HepG2 (cell line): ENCODE measurements at regions not wholly inside any gene's neighbourhood (a gene's known extent, or its start where the extent isn't known, plus 50 kb on each side); places are given as distances from the start of the nearest gene placed in this dataset.

Source experiments
- ATAC-seq: fragments of 200-7000 bp; cut with Tn5 transposase; 3 replicates; pipeline ENCODE4 v1.9.1; 2020; ENCODE audit warnings: mild to moderate bottlenecking, moderate library complexity
- BruUV-seq: library from RNA; stranded (reverse); fragments of 400-500 nt; replicated peaks from 2 replicates; lab custom pipeline; 2021; lab: Mats Ljungman, UMichigan
- CTCF ChIA-PET: fragments of 300-600 bp; formaldehyde crosslinking; extraction: SDS; loops from one replicate; lab custom pipeline; 2021; ENCODE audit warnings: low total read pairs, inconsistent platforms, low intra/inter-chr PET ratio; lab: Yijun Ruan, JAX
- POLR2A ChIA-PET: fragments of 350-600 bp; sonication (Branson Sonifier 250); formaldehyde crosslinking; loops from one replicate; lab custom pipeline; 2020; ENCODE audit warnings: antibody characterized with exemption, inconsistent platforms; lab: Yijun Ruan, JAX
- DNase-seq: peaks from one replicate; pipeline ENCODE4 v3.0.0-alpha.2; 2015; ENCODE audit warnings: low spot score
- FAIRE-seq: peaks from 3 replicates; lab custom pipeline; 2011; peaks lifted over from hg19 to GRCh38; lab: Jason Lieb, UNC
- H2AFZ ChIP-seq: one replicate; pipeline ENCODE4 v1.6.1; 2011; ENCODE audit warnings: low read length, inconsistent platforms
- H3K27ac ChIP-seq: fragments of 300-600 bp; 3 replicates; pipeline ENCODE4 v1.8.0; 2011; ENCODE audit warnings: mixed run types, mild to moderate bottlenecking, mixed read lengths, low read length, inconsistent platforms; ENCODE audit not compliant: insufficient read depth; ENCODE audit errors: extremely low read length
- H3K27me3 ChIP-seq, 2 experiments: fragments of 200-600 bp in 1 of 2; 2 replicates in 1 of 2; 3 replicates in 1 of 2; pipeline versions ENCODE4 v1.6.0 to v1.8.0; 2011; ENCODE audit warnings: low read length in 2 of 2, mild to moderate bottlenecking in 2 of 2, moderate library complexity in 2 of 2, inconsistent platforms in 1 of 2; ENCODE audit not compliant: insufficient read depth in 2 of 2, control insufficient read depth in 1 of 2
- H3K36me3 ChIP-seq, 2 experiments: fragments of 200-600 bp in 1 of 2; replicated peaks in 1 of 2; 2 replicates in 1 of 2; 3 replicates in 1 of 2; pipeline versions ENCODE4 v1.5.1 to v1.8.0; 2011; ENCODE audit warnings: low read length in 2 of 2, inconsistent platforms in 1 of 2; ENCODE audit not compliant: insufficient read depth in 2 of 2, control insufficient read depth in 1 of 2
- H3K4me1 ChIP-seq: 2 replicates; pipeline ENCODE4 v1.5.1; 2012; ENCODE audit warnings: low read length, inconsistent platforms; ENCODE audit not compliant: insufficient read depth
- H3K4me2 ChIP-seq: 2 replicates; pipeline ENCODE4 v1.6.0; 2011; ENCODE audit warnings: low read depth, low read length, inconsistent platforms
- H3K4me3 ChIP-seq, 3 experiments: fragments of 200-600 bp in 1 of 3; sonication (generic), shearing (Covaris generic) in 1 of 3; replicated peaks in 1 of 3; 2 replicates each; pipeline ENCODE4 v1.5.1; 2011 to 2016; ENCODE audit warnings: low read length in 3 of 3, inconsistent platforms in 2 of 3, low read depth in 2 of 3, mild to moderate bottlenecking in 2 of 3, control low read depth in 1 of 3, mixed read lengths in 1 of 3; ENCODE audit not compliant: insufficient read depth in 1 of 3
- H3K79me2 ChIP-seq: one replicate; pipeline ENCODE4 v1.6.1; 2011; ENCODE audit warnings: low read length, inconsistent platforms; ENCODE audit not compliant: insufficient read depth
- H3K9ac ChIP-seq: 2 replicates; pipeline ENCODE4 v1.6.0; 2011; ENCODE audit warnings: mild to moderate bottlenecking, low read depth, low read length, inconsistent platforms; ENCODE audit not compliant: insufficient read depth
- H3K9me3 ChIP-seq: 2 replicates; pipeline ENCODE4 v1.5.1; 2012; ENCODE audit warnings: mild to moderate bottlenecking, low read length
- H4K20me1 ChIP-seq: 2 replicates; pipeline ENCODE4 v1.6.0; 2011; ENCODE audit warnings: inconsistent platforms, mild to moderate bottlenecking, low read length, moderate library complexity; ENCODE audit not compliant: insufficient read depth
- ATM ChIP-seq: fragments of 450-650 bp; IDR thresholded peaks from 2 replicates; pipeline ENCODE4 v1.7.1; 2017; ENCODE audit warnings: mild to moderate bottlenecking, borderline replicate concordance
- MYPOP ChIP-seq: sonication (generic); formaldehyde crosslinking; IDR thresholded peaks from 2 replicates; pipeline ENCODE4 v1.8.1; 2023; ENCODE audit warnings: mild to moderate bottlenecking, moderate library complexity, missing genetic modification reagents
- NR2F6 ChIP-seq, 2 experiments: IDR thresholded peaks; 2 replicates each; pipeline ENCODE4 v1.6.1; 2016; ENCODE audit warnings: antibody characterized with exemption in 1 of 2, mild to moderate bottlenecking in 1 of 2
- PHF5A ChIP-seq: IDR thresholded peaks from one replicate; pipeline ENCODE4 v1.6.1; 2018; ENCODE audit warnings: low read depth, missing genetic modification reagents; ENCODE audit not compliant: unreplicated experiment
- PHF8 ChIP-seq: sonication (generic); formaldehyde crosslinking; IDR thresholded peaks from 2 replicates; pipeline ENCODE4 v1.5.0; 2020; ENCODE audit warnings: missing genetic modification reagents
- SCMH1 ChIP-seq: sonication (generic); formaldehyde crosslinking; IDR thresholded peaks from 2 replicates; pipeline ENCODE4 v1.9.0; 2021; ENCODE audit warnings: missing genetic modification reagents, mild to moderate bottlenecking, borderline replicate concordance
- XBP1 ChIP-seq: sonication (generic); formaldehyde crosslinking; IDR thresholded peaks from 2 replicates; pipeline ENCODE4 v1.5.0; 2020; ENCODE audit warnings: missing genetic modification reagents
- ZFP41 ChIP-seq: sonication (generic); formaldehyde crosslinking; IDR thresholded peaks from 2 replicates; pipeline ENCODE4 v1.4.0; 2020; ENCODE audit warnings: mild to moderate bottlenecking, missing genetic modification reagents, borderline replicate concordance
- WGBS: methylation state at CpG from one replicate; pipeline ENCODE4 v1.1.6; 2017; ENCODE audit warnings: low lambda C conversion rate; 5-methylcytosine and 5-hydroxymethylcytosine counted together
- in situ Hi-C: cut with HindIII; loops from 2 replicates; pipeline ENCODE4 v1.10.0; 2017; ENCODE audit warnings: low pct_unique_long_range_greater_than_20kb; ENCODE audit not compliant: extremely low pct_ligation_motif_present
- intact Hi-C: fragments of 100-400 bp; cut with micrococcal nuclease; formaldehyde crosslinking; loops from one replicate; pipeline ENCODE4 v1.10.0; 2022; ENCODE audit not compliant: unreplicated experiment
- TF ChIP-seq, protein P1 (sequence below): sonication (generic); formaldehyde crosslinking; IDR thresholded peaks from 2 replicates; pipeline ENCODE4 v1.4.0; 2020; ENCODE audit warnings: missing genetic modification reagents

GRCh38 chr9:1303932-1304331, 253.8 kb downstream of the DMRT2 start (continued):
- TF ChIP-seq MYPOP (CRISPR knock-in tag) (no peak), NR2F6 (IDR thresholded peaks at IDR 0.05) (no peak), NR2F6 (CRISPR knock-in tag; IDR thresholded peaks at IDR 0.05) (no peak)

DNA sequence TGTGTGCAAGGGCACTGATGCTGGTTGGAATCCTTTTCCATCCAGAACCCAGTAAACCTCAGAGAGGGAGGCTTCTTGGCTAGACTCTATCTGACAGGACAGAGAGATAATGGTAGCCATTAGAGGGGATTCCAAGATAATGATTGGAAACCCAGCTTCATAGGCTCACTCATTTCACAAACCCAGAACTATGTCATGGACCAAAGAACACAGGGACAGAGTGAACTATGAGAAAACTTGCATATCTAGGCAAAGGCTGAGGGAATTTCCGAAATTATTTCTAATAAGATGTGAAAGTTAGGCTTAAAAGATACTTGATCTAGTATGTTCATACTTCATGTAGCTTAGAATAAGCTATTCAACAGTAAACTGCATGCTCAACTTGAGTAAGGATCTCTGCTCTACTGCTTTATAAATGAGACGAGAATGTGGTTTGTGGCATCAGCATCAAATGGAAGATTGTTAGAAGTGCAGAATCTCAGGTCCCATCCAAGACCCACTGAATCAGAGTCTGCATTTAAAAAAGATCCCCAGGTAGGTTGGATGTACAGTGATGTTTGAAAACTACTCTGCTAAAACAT, 261.4 kb downstream of the DMRT2 start:
- WGBS = 0% methylated on average over 2 of the region's 2 CpGs
- H4K20me1 ChIP-seq = no peaks in the 10 kb centered on the region
- in situ Hi-C loops = no loop called here
- H3K36me3 ChIP-seq = no peaks in the 10 kb centered on the region
- no peak overlapping the region for H3K27ac ChIP-seq
- no peak overlapping the region for H2AFZ ChIP-seq
- no peak for FAIRE-seq
- no peaks in the 10 kb centered on the region for H3K4me1 ChIP-seq
- no peak overlapping the region for H3K9ac ChIP-seq
- H3K27me3 ChIP-seq = no peaks in the 10 kb centered on the region
- no TSS peak for BruUV-seq
- intact Hi-C loops = no loop called here
- no peak for DNase-seq
- no peak for TF ChIP-seq PHF8
- TF ChIP-seq, protein P1, sequence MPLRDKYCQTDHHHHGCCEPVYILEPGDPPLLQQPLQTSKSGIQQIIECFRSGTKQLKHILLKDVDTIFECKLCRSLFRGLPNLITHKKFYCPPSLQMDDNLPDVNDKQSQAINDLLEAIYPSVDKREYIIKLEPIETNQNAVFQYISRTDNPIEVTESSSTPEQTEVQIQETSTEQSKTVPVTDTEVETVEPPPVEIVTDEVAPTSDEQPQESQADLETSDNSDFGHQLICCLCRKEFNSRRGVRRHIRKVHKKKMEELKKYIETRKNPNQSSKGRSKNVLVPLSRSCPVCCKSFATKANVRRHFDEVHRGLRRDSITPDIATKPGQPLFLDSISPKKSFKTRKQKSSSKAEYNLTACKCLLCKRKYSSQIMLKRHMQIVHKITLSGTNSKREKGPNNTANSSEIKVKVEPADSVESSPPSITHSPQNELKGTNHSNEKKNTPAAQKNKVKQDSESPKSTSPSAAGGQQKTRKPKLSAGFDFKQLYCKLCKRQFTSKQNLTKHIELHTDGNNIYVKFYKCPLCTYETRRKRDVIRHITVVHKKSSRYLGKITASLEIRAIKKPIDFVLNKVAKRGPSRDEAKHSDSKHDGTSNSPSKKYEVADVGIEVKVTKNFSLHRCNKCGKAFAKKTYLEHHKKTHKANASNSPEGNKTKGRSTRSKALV (CRISPR knock-in tag) = no peak
- no peak for TF ChIP-seq ATM
- TF ChIP-seq SCMH1 (CRISPR knock-in tag) = no peak
- TF ChIP-seq XBP1 (CRISPR knock-in tag) = no peak
- TF ChIP-seq PHF5A (CRISPR knock-in tag) = no peak
- no peak for TF ChIP-seq ZFP41 (CRISPR knock-in tag)
- TF ChIP-seq, all 625 proteins: peak for 0
- no peak overlapping the region for H3K4me3 ChIP-seq
- H3K79me2 ChIP-seq = no peaks in the 10 kb centered on the region
- no peak overlapping the region for H3K4me2 ChIP-seq
- no peak for ATAC-seq
- H3K9me3 ChIP-seq = no peaks in the 10 kb centered on the region
- ChIA-PET CTCF (no interaction called here), POLR2A (no interaction called here)
